Stomach smooth muscle (tissue), 2 donors: ENCODE measurements at regions not wholly inside any gene's neighbourhood (a gene's known extent, or its start where the extent isn't known, plus 50 kb on each side); places are given as distances from the start of the nearest gene placed in this dataset.
"Not testable (repeated sequence)": the region's sequence is repeated elsewhere in the genome, so short reads cannot be mapped to it uniquely, and the experiment has no call there.

Experiments
- H3K27ac ChIP-seq: one replicate; pipeline ENCODE4 v1.7.0; 2013; ENCODE audit warnings: mild to moderate bottlenecking, low read length, inconsistent platforms
- H3K27me3 ChIP-seq, 2 donors: one replicate each; pipeline ENCODE4 v1.7.0; 2013; ENCODE audit warnings: low read length in 2 of 2; ENCODE audit not compliant: insufficient read depth in 2 of 2, control insufficient read depth in 1 of 2
- H3K36me3 ChIP-seq, 2 donors: one replicate each; pipeline ENCODE4 v1.7.0; 2013; ENCODE audit warnings: low read length in 2 of 2; ENCODE audit not compliant: control insufficient read depth in 2 of 2, insufficient read depth in 2 of 2
- H3K4me1 ChIP-seq: one replicate; pipeline ENCODE4 v1.7.0; 2013; ENCODE audit warnings: low read length; ENCODE audit not compliant: control insufficient read depth, insufficient read depth
- H3K4me3 ChIP-seq, 2 donors: one replicate each; pipeline ENCODE4 v1.7.0; 2013; ENCODE audit warnings: low read length in 2 of 2
- H3K9ac ChIP-seq, 2 donors: one replicate each; pipeline ENCODE4 v1.7.0; 2013; ENCODE audit warnings: low read length in 2 of 2, mild to moderate bottlenecking in 1 of 2
- H3K9me3 ChIP-seq, 2 donors: one replicate each; pipeline ENCODE4 v1.7.0; 2013; ENCODE audit warnings: low read length in 2 of 2; ENCODE audit not compliant: control insufficient read depth in 2 of 2
- donor health status: healthy.
- donor health status: Pancreatic carcinoma.

DNA sequence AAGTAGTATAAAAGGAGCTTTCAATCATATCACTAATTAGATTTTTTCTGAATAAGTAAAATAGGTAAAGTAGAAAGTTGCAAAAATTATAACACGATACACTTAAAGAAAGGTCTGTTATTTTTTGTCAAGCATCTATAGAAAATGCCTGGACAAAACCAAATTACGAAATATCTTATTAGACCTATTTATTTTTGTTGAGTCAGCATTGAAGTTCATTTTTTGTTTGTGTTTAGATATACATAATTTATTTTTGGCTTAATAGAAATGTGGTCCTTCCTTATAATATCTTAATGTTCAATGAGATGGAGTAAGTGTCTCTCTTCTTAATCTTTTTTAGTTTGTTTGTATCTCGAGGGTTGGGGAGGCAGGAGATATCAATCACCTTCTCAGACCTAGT lies 214.8 kb upstream of the GRIA1 start:
- H3K36me3 ChIP-seq: no peaks in the 10 kb centered on the region
- no peak overlapping the region for H3K9ac ChIP-seq
- no peaks in the 10 kb centered on the region for H3K4me1 ChIP-seq
- H3K9me3 ChIP-seq: no peaks in the 10 kb centered on the region
- H3K27ac ChIP-seq: no peak overlapping the region
- H3K4me3 ChIP-seq: no peak overlapping the region
- no peaks in the 10 kb centered on the region for H3K27me3 ChIP-seq

DNA sequence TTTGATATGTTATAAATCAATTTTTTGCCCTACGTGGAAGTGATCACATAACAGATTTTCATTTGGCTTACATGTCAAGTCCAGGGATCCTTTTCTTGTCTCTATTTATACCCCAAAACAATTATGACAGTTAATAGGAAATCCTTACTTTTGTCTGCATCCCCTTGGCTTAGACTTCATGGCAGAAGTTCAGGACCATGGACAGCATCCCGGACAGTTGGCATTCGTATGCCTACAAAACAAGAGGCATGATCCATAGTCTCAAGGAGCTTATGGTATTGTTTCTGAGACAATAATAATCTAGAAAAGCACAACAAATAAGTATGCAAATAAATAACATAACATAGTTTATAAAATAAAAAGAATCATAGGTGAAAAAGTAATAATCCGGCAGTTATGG lies 214.3 kb upstream of the GRIA1 start:
- no peak overlapping the region for H3K4me3 ChIP-seq
- H3K9ac ChIP-seq: no peak overlapping the region
- no peaks in the 10 kb centered on the region for H3K36me3 ChIP-seq
- no peaks in the 10 kb centered on the region for H3K4me1 ChIP-seq
- no peaks in the 10 kb centered on the region for H3K9me3 ChIP-seq
- H3K27me3 ChIP-seq: no peaks in the 10 kb centered on the region
- no peak overlapping the region for H3K27ac ChIP-seq

DNA sequence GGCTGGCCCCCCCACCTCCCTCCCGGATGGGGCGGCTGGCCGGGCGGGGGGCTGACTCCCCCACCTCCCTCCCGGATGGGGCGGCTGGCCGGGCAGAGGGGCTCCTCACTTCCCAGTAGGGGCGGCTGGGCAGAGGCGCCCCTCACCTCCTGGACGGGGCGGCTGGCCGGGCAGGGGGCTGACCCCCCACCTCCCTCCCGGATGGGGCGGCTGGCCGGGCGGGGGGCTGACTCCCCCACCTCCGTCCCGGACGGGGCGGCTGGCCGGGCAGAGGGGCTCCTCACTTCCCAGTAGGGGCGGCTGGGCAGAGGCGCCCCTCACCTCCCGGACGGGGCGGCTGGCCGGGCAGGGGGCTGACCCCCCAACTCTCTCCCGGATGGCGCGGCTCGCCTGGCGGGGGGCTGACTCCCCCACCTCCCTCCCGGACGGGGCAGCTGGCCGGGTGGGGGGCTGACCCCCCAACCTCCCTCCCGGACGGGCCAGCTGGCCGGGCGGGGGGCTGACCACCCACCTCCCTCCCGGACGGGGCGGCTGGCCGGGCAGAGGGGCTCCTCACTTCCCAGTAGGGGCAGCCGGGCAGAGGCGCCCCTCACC lies 194.1 kb upstream of the GRIA1 start:
- not testable (repeated sequence) for H3K9me3 ChIP-seq, H3K27ac ChIP-seq, H3K27me3 ChIP-seq, H3K36me3 ChIP-seq, H3K4me3 ChIP-seq, H3K9ac ChIP-seq, H3K4me1 ChIP-seq

DNA sequence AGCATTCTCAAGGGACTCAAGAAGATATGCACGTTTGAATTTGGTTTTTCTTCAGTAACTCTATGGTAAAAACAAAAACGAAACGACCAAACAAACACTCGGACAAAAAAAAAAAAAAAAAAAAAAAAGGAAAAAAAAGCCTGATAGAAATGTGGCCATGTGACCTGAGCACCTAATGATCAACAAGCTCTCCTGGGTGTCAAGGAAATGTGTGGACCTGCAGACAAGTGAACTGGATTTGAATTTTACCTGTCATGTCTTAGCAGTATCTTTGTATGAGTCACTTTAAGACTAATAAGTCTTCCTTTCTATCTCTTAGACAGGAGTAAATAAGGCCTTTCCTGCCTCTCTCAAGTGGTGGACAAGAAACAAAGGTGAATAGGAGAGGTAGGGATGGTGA lies 190.6 kb upstream of the GRIA1 start:
- Histone ChIP-seq H3K4me3 (no peak overlapping the region), H3K27ac (no peak overlapping the region), H3K9ac (no peak overlapping the region), H3K36me3 (no peaks in the 10 kb centered on the region), H3K9me3 (no peaks in the 10 kb centered on the region), H3K4me1 (no peaks in the 10 kb centered on the region), H3K27me3 (no peaks in the 10 kb centered on the region)

DNA sequence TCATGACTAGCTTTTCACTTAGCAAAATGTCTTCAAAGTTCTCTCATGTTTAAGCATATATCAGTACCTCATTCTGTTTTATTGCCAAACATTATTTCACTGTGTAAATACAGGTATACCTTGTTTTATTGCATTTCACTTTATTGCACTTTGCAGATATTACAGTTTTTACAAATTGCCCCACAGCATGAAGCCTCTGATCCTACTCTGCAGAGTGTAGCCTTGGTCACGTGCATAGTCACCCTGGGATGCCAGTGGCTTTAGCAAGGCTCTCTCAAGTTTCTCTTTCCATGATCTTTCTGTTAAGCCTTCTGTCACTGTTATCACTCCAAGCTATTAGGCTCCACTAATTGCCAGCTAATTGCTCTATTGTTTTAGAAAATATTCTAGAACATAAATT lies 182.2 kb upstream of the GRIA1 start:
- Histone ChIP-seq H3K4me1 (no peaks in the 10 kb centered on the region), H3K27me3 (no peaks in the 10 kb centered on the region), H3K36me3 (no peaks in the 10 kb centered on the region), H3K9me3 (no peaks in the 10 kb centered on the region), H3K27ac (no peak overlapping the region), H3K4me3 (no peak overlapping the region), H3K9ac (no peak overlapping the region)

DNA sequence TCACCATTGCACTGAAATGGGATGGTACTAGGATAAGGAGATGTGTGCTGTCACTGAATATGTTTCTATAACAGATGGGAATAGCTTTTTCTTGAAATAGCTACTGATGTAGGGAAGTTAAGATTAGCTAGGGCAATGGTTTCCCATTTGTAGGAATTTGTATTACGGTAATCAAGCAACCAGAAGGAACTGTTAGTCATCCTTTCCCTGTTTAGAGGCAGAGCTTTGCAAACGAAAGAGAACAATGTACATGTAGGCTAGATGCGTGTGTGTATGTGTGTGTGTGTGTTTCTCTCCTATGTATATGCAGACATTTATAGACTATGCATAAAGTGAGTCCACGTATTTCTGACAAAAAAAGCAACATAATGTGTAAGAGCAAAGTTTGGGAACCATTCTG lies 171.9 kb upstream of the GRIA1 start:
- H3K4me1 ChIP-seq: no peaks in the 10 kb centered on the region
- no peaks in the 10 kb centered on the region for H3K9me3 ChIP-seq
- H3K27ac ChIP-seq: no peak overlapping the region
- no peak overlapping the region for H3K9ac ChIP-seq
- H3K36me3 ChIP-seq: no peaks in the 10 kb centered on the region
- no peaks in the 10 kb centered on the region for H3K27me3 ChIP-seq
- no peak overlapping the region for H3K4me3 ChIP-seq

DNA sequence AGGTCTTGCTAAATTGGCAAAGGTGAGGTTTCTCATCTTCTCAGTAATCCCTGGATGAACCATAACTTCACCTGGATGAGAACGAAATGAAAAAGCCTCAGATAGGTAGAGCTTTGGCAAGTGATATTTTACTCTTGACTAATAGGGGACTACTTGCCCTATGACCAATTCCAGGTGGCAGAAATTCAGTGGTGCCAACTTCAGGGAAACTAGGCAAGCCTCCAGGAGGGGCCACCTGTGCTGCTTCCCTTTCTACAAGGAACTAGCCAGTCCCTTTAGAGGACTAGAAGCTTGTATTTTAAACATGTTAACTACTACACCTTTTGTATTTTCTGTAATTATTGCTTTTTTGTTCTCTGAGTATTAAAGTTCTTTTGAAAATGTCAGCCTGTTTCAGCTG lies 169.0 kb upstream of the GRIA1 start:
- Histone ChIP-seq H3K4me1 (no peaks in the 10 kb centered on the region), H3K4me3 (no peak overlapping the region), H3K9me3 (no peaks in the 10 kb centered on the region), H3K36me3 (no peaks in the 10 kb centered on the region), H3K9ac (no peak overlapping the region), H3K27ac (no peak overlapping the region), H3K27me3 (no peaks in the 10 kb centered on the region)

DNA sequence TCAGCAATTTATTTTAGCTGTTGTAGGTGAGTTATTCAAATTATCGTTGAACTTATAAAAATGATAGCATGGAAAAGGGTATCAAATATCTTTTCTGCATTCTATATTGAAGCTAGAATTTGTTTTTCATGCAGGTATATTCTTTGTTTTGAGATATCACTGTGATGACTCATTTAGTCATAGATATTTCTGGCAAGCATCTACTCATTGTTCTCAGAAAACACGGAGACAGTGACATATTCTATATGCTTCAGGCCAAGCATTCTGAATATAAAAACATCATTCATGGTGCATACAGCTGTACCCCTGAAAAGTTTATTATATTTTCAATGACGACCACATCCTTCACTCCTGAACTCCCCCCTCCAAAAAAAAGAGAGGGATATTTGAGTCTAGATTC lies 150.3 kb upstream of the GRIA1 start:
- Histone ChIP-seq H3K4me1 (no peaks in the 10 kb centered on the region), H3K4me3 (no peak overlapping the region), H3K27ac (no peak overlapping the region), H3K9me3 (no peaks in the 10 kb centered on the region), H3K9ac (no peak overlapping the region), H3K36me3 (no peaks in the 10 kb centered on the region), H3K27me3 (no peaks in the 10 kb centered on the region)

DNA sequence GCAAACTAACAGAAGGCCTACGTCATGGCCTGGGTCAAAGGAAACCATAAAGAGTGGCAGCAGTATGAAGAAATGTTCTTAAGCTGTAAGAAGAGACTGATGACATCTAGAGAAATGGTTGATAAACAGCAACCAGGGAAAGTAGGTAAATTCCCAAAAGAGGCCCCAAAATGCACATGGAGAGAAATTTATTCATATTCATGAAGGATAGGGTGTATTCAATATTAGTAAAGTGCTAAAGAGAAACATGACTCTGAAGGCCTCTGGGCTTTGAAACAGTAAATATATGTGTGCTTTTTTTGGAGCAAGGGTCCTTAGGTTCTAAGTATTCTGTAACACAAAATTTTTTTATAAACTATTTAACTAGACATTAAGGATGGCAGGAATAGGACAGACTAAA lies 149.7 kb upstream of the GRIA1 start:
- H3K9me3 ChIP-seq: no peaks in the 10 kb centered on the region
- H3K4me1 ChIP-seq: no peaks in the 10 kb centered on the region
- no peak overlapping the region for H3K4me3 ChIP-seq
- H3K27ac ChIP-seq: no peak overlapping the region
- no peaks in the 10 kb centered on the region for H3K27me3 ChIP-seq
- H3K36me3 ChIP-seq: no peaks in the 10 kb centered on the region
- no peak overlapping the region for H3K9ac ChIP-seq

DNA sequence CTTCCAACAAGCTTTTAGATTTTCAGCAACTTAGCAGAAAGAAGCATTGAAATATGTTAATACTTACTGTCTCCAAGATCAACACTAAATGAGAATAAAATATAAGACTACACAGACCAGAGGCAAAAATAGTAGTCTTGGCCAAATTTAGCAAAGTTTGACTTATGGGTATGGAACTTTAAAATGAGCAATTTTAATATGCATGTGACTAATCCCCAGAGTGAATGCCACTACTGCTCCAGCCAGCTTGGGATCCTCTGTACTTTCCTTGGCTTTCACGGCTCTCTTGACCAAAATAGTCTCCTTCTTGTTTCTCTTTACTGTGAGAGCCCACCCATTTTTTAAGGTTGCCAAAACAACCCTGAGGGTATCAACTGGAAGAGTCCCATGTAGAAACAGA lies 148.0 kb upstream of the GRIA1 start:
- Histone ChIP-seq H3K4me1 (no peaks in the 10 kb centered on the region), H3K27ac (no peak overlapping the region)

DNA sequence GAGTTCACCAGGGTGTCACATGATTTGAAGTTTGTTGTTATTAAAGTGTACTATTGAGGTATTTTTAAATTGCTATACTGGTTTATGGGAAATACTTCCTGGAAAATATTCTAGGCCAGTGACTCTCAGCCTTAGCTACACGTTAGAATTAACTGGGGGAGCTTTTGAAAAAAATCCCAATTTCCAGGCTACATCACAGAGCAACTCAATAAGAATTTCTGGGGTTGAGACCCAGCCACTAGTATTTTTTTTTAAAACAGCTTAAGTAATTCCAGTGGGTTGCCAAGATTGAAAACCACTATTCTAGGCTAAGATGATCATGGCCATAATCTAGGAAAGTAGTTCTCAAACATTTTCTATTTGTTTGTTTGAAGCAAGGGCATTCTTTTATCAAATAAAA lies 142.9 kb upstream of the GRIA1 start:
- H3K36me3 ChIP-seq: no peaks in the 10 kb centered on the region
- no peak overlapping the region for H3K4me3 ChIP-seq
- H3K9ac ChIP-seq: no peak overlapping the region
- no peaks in the 10 kb centered on the region for H3K9me3 ChIP-seq
- H3K4me1 ChIP-seq: no peaks in the 10 kb centered on the region
- peaks cover 0 to 5% of the 10 kb centered on the region in 2 donors for H3K27me3 ChIP-seq
- H3K27ac ChIP-seq: no peak overlapping the region

More for the DNA sequence above, 148.0 kb upstream of the GRIA1 start:
- Histone ChIP-seq H3K27me3 (no peaks in the 10 kb centered on the region), H3K9me3 (no peaks in the 10 kb centered on the region), H3K36me3 (no peaks in the 10 kb centered on the region), H3K4me3 (no peak overlapping the region), H3K9ac (no peak overlapping the region)
